ENCODE measurements at regions not wholly inside any gene's neighbourhood (a gene's known extent, or its start where the extent isn't known, plus 50 kb on each side); places are given as distances from the start of the nearest gene placed in this dataset.

DNA sequence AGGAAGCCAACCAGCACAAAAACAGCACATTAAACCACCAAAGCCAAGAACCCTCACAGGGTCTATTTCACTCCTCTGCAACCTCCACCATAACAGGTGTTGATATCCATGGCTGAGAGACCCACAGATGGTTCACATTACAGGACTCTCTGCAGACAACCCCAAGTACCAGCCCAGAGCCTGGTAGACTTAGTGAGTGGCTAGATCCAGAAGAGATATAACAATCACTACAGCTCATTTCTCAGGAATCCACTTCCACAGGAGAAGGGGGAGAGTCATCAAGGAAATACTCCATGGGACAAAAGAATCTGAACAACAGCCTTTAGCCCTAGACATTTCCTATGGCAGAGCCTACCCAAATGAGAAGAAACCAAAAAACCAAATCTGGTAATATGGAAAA, 168.1 kb upstream of the CD96 start:
- no peaks in the 10 kb centered on the region for H3K4me1 ChIP-seq
- intact Hi-C loops (cut with DNase I) = no loop called here
- TF ChIP-seq, protein P1, sequence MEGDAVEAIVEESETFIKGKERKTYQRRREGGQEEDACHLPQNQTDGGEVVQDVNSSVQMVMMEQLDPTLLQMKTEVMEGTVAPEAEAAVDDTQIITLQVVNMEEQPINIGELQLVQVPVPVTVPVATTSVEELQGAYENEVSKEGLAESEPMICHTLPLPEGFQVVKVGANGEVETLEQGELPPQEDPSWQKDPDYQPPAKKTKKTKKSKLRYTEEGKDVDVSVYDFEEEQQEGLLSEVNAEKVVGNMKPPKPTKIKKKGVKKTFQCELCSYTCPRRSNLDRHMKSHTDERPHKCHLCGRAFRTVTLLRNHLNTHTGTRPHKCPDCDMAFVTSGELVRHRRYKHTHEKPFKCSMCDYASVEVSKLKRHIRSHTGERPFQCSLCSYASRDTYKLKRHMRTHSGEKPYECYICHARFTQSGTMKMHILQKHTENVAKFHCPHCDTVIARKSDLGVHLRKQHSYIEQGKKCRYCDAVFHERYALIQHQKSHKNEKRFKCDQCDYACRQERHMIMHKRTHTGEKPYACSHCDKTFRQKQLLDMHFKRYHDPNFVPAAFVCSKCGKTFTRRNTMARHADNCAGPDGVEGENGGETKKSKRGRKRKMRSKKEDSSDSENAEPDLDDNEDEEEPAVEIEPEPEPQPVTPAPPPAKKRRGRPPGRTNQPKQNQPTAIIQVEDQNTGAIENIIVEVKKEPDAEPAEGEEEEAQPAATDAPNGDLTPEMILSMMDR (IDR thresholded peaks at IDR 0.05) = no peak
- no peak for DNase-seq
- H3K27me3 ChIP-seq (ENCODE audit: insufficient read depth in 3 of 3, low read length in 2 of 3) = no peaks in the 10 kb centered on the region
- ATAC-seq = no peak
- H3K4me3 ChIP-seq = no peak overlapping the region
- H3K27ac ChIP-seq = no peak overlapping the region
- H3K9me3 ChIP-seq = no peaks in the 10 kb centered on the region
- no peaks in the 10 kb centered on the region for H3K36me3 ChIP-seq (ENCODE audit: insufficient read depth in 1 of 2, low read depth in 1 of 2)

DNA sequence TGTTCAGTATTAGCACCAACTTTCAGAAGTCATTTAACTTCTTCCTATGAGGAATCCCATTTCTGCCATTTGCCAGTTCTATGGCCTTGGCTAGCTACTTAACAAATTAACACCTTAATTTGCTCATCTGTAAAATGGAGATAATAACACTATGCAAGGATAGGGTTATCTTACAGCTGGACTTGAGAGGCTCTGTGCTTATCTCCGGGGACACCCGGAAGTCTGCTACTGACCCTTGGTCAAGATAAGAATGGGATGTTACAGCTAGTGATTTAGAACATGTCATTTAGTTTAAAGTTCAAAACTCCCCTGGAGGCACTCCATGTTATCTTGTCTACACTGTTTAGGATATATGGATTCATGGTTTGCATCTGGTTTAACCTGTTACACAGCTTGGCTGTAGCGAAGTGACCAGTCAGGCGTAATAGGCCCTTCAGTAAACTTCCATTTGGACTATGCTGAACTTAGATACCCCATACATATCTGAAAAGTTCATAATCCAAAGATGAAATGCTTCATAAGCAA, 156.0 kb upstream of the CD96 start:
- Histone ChIP-seq H3K27me3 (ENCODE audit: insufficient read depth in 3 of 3, low read length in 2 of 3) (no peaks in the 10 kb centered on the region), H3K36me3 (ENCODE audit: insufficient read depth in 1 of 2, low read depth in 1 of 2) (no peaks in the 10 kb centered on the region), H3K9me3 (peaks cover 4% of the 10 kb centered on the region), H3K4me3 (no peak overlapping the region), H3K27ac (no peak overlapping the region), H3K4me1 (no peaks in the 10 kb centered on the region)
- DNase-seq (no peak), ATAC-seq (no peak)
- WGBS, 3 donors = 91 to 93% (median 91%) methylated on average over 4 of the region's 4 CpGs
- intact Hi-C loops (cut with DNase I) = no loop called here
- TF ChIP-seq, protein P1 (IDR thresholded peaks at IDR 0.05) = no peak

DNA sequence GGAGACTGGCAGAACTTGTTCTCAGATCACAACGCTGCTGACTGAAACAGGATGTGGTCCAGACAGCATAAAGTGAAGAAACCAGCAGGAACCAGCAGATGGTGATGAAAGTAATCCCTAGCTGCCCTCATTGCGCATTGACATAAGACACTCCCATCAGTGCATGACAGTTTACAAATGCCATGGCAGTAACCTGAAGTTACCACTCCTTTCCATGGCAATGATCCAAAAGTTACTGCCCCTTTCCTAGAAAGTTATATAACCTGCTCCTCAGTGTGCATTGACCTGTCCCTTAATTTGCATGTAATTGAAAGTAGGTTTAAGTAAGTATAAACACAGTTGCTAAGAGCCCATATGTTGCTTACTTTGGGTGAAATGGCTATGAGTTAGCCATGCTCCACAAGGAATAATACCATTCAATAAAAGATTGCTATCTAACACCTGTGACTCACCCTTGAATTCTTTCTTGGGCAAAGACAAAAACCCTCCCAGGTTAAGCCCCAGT, 149.1 kb upstream of the CD96 start:
- intact Hi-C loops (cut with DNase I) = no loop called here
- ATAC-seq = no peak

DNA sequence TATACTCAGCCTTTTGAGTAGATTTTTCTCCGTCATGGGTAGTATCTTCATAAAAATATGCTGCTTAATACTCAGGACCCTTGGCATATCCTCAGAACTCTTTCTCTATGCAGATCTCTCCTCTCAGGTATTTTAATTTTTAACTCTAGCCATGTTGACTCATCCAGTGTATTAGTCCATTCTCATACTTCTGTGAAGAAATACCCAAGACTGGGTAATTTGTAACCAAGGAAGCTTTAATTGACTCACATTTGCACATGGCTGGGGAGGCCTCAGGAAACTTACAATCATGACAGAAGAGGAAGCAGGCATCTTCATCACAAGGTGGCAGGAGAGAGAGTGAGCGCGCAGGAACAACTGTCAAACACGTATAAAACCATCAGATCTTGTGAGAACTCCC, 129.3 kb upstream of the CD96 start:
- intact Hi-C loops (cut with DNase I) = no loop called here
- no peaks in the 10 kb centered on the region for H3K36me3 ChIP-seq (ENCODE audit: insufficient read depth in 1 of 2, low read depth in 1 of 2)
- DNase-seq (no peak), ATAC-seq (no peak)
- no peak overlapping the region for H3K4me3 ChIP-seq
- H3K9me3 ChIP-seq = no peaks in the 10 kb centered on the region
- TF ChIP-seq, protein P1 (IDR thresholded peaks at IDR 0.05) = no peak
- H3K27me3 ChIP-seq (ENCODE audit: insufficient read depth in 3 of 3, low read length in 2 of 3) = no peaks in the 10 kb centered on the region
- no peak overlapping the region for H3K27ac ChIP-seq
- WGBS, 3 donors = 78 to 85% (median 84%) methylated on average over 4 of the region's 4 CpGs
- H3K4me1 ChIP-seq = no peaks in the 10 kb centered on the region

More for the DNA sequence above, 149.1 kb upstream of the CD96 start:
- Histone ChIP-seq H3K4me3 (no peak overlapping the region), H3K4me1 (no peaks in the 10 kb centered on the region), H3K36me3 (ENCODE audit: insufficient read depth in 1 of 2, low read depth in 1 of 2) (no peaks in the 10 kb centered on the region), H3K27ac (no peak overlapping the region), H3K27me3 (ENCODE audit: insufficient read depth in 3 of 3, low read length in 2 of 3) (no peaks in the 10 kb centered on the region), H3K9me3 (no peaks in the 10 kb centered on the region)
- TF ChIP-seq, protein P1 (IDR thresholded peaks at IDR 0.05) = no peak
- WGBS, 3 donors = 80 to 81% (median 80%) methylated on average over 2 of the region's 2 CpGs
- DNase-seq = no peak

DNA sequence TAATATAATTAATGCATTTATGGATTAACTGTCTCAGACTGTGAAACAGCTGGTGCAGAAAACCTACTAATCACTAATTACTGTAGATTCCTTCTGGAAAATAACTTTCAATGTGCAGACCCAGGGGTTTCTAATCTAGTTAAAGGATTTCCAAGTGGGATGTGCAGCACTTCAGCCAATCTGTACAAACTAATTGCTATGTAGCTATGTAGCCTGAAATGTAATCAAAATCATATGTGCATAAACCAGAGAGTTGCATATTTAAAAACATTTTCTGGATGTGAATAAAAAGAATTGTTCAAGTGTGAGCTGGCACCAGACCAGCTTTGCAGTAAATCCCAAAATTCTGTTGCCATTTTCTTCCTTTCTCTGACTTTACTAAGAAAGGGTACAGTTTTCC, 127.5 kb upstream of the CD96 start:
- Histone ChIP-seq H3K4me3 (no peak overlapping the region), H3K27ac (no peak overlapping the region), H3K27me3 (ENCODE audit: insufficient read depth in 3 of 3, low read length in 2 of 3) (no peaks in the 10 kb centered on the region), H3K36me3 (ENCODE audit: insufficient read depth in 1 of 2, low read depth in 1 of 2) (no peaks in the 10 kb centered on the region), H3K9me3 (no peaks in the 10 kb centered on the region), H3K4me1 (no peaks in the 10 kb centered on the region)
- no peak for ATAC-seq
- intact Hi-C loops (cut with DNase I) = no loop called here
- TF ChIP-seq, protein P1 (IDR thresholded peaks at IDR 0.05) = no peak
- DNase-seq = no peak
